Smooth muscle cell (in vitro differentiated cells): ENCODE measurements at regions not wholly inside any gene's neighbourhood (a gene's known extent, or its start where the extent isn't known, plus 50 kb on each side); places are given as distances from the start of the nearest gene placed in this dataset.
A peak's percentile ranks its signal among the peaks of the same experiment; 100 is the strongest.

Experiments used
- DNase-seq: peaks from one replicate; lab custom pipeline; 2025; ENCODE audit not compliant: unreplicated experiment; lab: John Stamatoyannopoulos, UW
- H2AFZ ChIP-seq: fragments of 200-600 bp; sonication (generic); 2 replicates; pipeline ENCODE4 v1.6.0; 2016; ENCODE audit warnings: antibody characterized with exemption, low read depth, mild to moderate bottlenecking
- H3F3A ChIP-seq: fragments of 200-600 bp; sonication (generic); 2 replicates; pipeline ENCODE4 v1.6.0; 2017; ENCODE audit warnings: antibody characterized with exemption, low read depth
- H3K27ac ChIP-seq: fragments of 200-600 bp; sonication (generic); 2 replicates; pipeline ENCODE4 v1.5.1; 2016; ENCODE audit warnings: low read depth, mild to moderate bottlenecking
- H3K27me3 ChIP-seq: fragments of 200-600 bp; sonication (generic); 2 replicates; pipeline ENCODE4 v1.6.1; 2016; ENCODE audit warnings: low read depth, mild to moderate bottlenecking
- H3K36me3 ChIP-seq: fragments of 200-600 bp; sonication (generic); 2 replicates; pipeline ENCODE4 v1.5.1; 2016; ENCODE audit warnings: low read depth
- H3K4me1 ChIP-seq: fragments of 200-600 bp; sonication (generic); 2 replicates; pipeline ENCODE4 v1.5.1; 2016; ENCODE audit warnings: low read depth
- H3K4me2 ChIP-seq: fragments of 200-600 bp; sonication (generic); 2 replicates; pipeline ENCODE4 v1.6.0; 2016; ENCODE audit warnings: mild to moderate bottlenecking
- H3K4me3 ChIP-seq: fragments of 200-600 bp; sonication (generic); 2 replicates; pipeline ENCODE4 v1.5.1; 2016; ENCODE audit warnings: mild to moderate bottlenecking
- H3K79me2 ChIP-seq: fragments of 200-600 bp; sonication (generic); 2 replicates; pipeline ENCODE4 v1.6.0; 2016; ENCODE audit warnings: low read depth, mild to moderate bottlenecking
- H3K9ac ChIP-seq: fragments of 200-600 bp; sonication (generic); 2 replicates; pipeline ENCODE4 v1.6.0; 2016; ENCODE audit warnings: low read depth
- H3K9me3 ChIP-seq: fragments of 200-600 bp; sonication (generic); replicated peaks from 2 replicates; pipeline ENCODE4 v1.5.1; 2016; ENCODE audit warnings: low read depth
- H4K20me1 ChIP-seq: fragments of 200-600 bp; sonication (generic); 2 replicates; pipeline ENCODE4 v1.6.0; 2016; ENCODE audit warnings: low read depth
- CTCF ChIP-seq: fragments of 200-600 bp; sonication (generic); IDR thresholded peaks from 2 replicates; pipeline ENCODE4 v1.5.1; 2017; ENCODE audit warnings: borderline replicate concordance, mild to moderate bottlenecking, antibody characterized with exemption; ENCODE audit not compliant: insufficient read depth, poor library complexity, severe bottlenecking
- WGBS: methylation state at CpG from one replicate; pipeline ENCODE4 v1.1.7; 2016; ENCODE audit warnings: low lambda C conversion rate; 5-methylcytosine and 5-hydroxymethylcytosine counted together

- Histone ChIP-seq H2AFZ (no peak overlapping the region), H3K9ac (no peak overlapping the region), H3K79me2 (no peaks in the 10 kb centered on the region), H4K20me1 (no peaks in the 10 kb centered on the region), H3F3A (no peaks in the 10 kb centered on the region), H3K4me3 (no peak overlapping the region), H3K4me2 (no peak overlapping the region), H3K36me3 (no peaks in the 10 kb centered on the region), H3K9me3 (no peaks in the 10 kb centered on the region), H3K27me3 (no peaks in the 10 kb centered on the region), H3K27ac (no peak overlapping the region), H3K4me1 (no peaks in the 10 kb centered on the region)
- WGBS, result 96% methylated on average over 1 of the region's 1 CpG
- no peak for DNase-seq
- no peak for TF ChIP-seq CTCF
These were observed 328.0 kb upstream of the PABPC4L start for GRCh38 chr4:134529629-134530028.

- WGBS, result 68% methylated on average over 3 of the region's 3 CpGs
- no peak for TF ChIP-seq CTCF
These were observed 317.1 kb upstream of the PABPC4L start for GRCh38 chr4:134518574-134519217.

GRCh38 chr4:134510544-134510943 is 309.0 kb upstream of the PABPC4L start:
- Histone ChIP-seq H2AFZ (no peak overlapping the region), H3K9me3 (no peaks in the 10 kb centered on the region), H3K4me2 (no peak overlapping the region), H3K4me3 (no peak overlapping the region), H3F3A (no peaks in the 10 kb centered on the region), H3K27ac (no peak overlapping the region), H3K27me3 (no peaks in the 10 kb centered on the region), H3K36me3 (no peaks in the 10 kb centered on the region), H3K79me2 (no peaks in the 10 kb centered on the region), H3K4me1 (no peaks in the 10 kb centered on the region), H4K20me1 (no peaks in the 10 kb centered on the region), H3K9ac (no peak overlapping the region)
- DNase-seq, result no peak
- no peak for TF ChIP-seq CTCF
- WGBS, result 97% methylated on average over 2 of the region's 2 CpGs

More at GRCh38 chr4:134518574-134519217, 317.1 kb upstream of the PABPC4L start:
- no peaks in the 10 kb centered on the region for H3K9me3 ChIP-seq
- no peak overlapping the region for H3K4me2 ChIP-seq
- H3K27ac ChIP-seq, result no peak overlapping the region
- no peaks in the 10 kb centered on the region for H3K36me3 ChIP-seq
- no peaks in the 10 kb centered on the region for H3F3A ChIP-seq
- H2AFZ ChIP-seq, result no peak overlapping the region
- H3K79me2 ChIP-seq, result no peaks in the 10 kb centered on the region
- no peaks in the 10 kb centered on the region for H3K27me3 ChIP-seq
- no peaks in the 10 kb centered on the region for H4K20me1 ChIP-seq
- DNase-seq, result no peak
- no peak overlapping the region for H3K9ac ChIP-seq
- no peaks in the 10 kb centered on the region for H3K4me1 ChIP-seq
- no peak overlapping the region for H3K4me3 ChIP-seq

GRCh38 chr4:134505511-134505910 is 303.9 kb upstream of the PABPC4L start:
- Histone ChIP-seq H3F3A (no peaks in the 10 kb centered on the region), H3K27me3 (no peaks in the 10 kb centered on the region), H4K20me1 (no peaks in the 10 kb centered on the region), H2AFZ (peak overlapping the region; percentile 38), H3K79me2 (no peaks in the 10 kb centered on the region), H3K4me3 (no peak overlapping the region), H3K9ac (no peak overlapping the region), H3K36me3 (no peaks in the 10 kb centered on the region), H3K27ac (no peak overlapping the region), H3K4me2 (no peak overlapping the region), H3K9me3 (no peaks in the 10 kb centered on the region), H3K4me1 (no peaks in the 10 kb centered on the region)
- WGBS, result 34% methylated on average over 1 of the region's 1 CpG
- TF ChIP-seq CTCF, result no peak
- DNase-seq, result no peak
